HG03439 (cell line): ENCODE measurements at regions not wholly inside any gene's neighbourhood (a gene's known extent, or its start where the extent isn't known, plus 50 kb on each side); places are given as distances from the start of the nearest gene placed in this dataset.
"Not testable (repeated sequence)": the region's sequence is repeated elsewhere in the genome, so short reads cannot be mapped to it uniquely, and the experiment has no call there.

Experiments
- ATAC-seq: cut with Tn5 transposase; IDR thresholded peaks from one replicate; pipeline ENCODE4 v1.9.1; 2021; ENCODE audit warnings: mild to moderate bottlenecking, moderate library complexity; ENCODE audit not compliant: unreplicated experiment

DNA sequence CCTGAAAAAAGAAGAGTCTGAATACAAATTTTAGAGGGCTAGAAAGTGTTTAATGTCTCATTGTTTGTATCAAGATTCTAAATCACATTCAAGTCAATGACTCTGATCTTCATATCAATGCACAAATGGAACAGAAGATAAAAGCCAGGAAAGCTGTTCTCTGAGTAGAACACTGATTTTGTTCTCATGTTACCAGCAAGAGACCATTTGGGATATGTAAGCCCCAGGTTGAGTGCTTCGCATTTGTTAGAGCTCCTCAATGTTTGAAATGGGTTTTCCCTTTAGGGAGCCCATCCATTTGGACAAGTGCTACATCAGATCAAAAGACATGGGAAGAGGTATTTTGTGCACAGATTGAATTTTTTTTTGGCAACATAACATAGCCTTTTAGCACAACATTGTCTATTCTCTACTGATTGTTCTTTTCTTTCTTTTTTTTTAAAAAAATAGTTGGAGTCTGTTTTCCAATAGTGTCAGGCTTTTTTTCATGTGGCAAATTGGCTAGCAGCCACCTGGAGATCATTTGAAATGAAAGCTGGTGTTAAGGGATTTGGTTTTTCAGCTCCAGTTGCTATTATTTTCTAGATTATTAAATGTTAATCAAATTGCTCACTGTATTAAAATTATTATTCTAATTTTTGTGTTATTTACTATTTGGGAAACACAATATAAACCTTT lies 74.5 kb upstream of the ZPLD1 start:
- no peak for ATAC-seq

DNA sequence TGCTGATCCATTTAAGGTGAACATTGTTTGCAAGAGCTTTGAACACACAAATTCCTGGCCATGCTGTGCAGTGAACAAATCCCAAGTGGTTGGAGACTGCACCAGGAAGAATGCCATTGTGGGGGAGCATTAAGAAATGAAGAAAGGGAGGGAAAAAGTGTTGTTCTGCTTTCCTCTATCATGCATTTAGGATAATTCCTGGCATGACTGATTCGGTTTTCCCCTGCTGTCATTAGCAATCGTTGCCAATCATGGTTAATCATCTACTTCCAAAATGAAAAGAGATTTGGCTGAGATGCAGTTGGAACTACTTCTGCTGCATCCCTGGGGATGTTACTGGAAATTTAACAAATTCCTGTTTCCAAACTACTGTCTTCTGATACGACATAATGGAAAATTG lies 73.7 kb upstream of the ZPLD1 start:
- no peak for ATAC-seq

DNA sequence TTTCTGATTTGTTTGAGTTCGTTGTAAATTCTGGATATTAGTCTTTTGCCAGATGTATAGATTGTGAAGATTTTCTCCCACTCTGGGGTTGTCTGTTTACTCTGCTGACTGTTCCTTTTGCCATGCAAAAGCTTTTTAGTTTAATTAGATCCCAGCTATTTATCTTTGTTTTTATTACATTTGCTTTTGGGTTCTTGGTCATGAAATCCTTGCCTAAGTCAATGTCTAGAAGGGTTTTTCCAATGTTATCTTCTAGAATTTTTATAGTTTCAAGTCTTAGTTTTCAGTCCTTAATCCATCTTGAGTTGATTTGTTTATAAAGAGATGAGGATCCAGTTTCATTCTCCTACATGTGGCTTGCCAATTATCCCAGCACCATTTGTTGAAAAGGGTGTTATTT lies 68.7 kb upstream of the ZPLD1 start:
- not testable (repeated sequence) for ATAC-seq

- no peak for ATAC-seq
These were observed 59.8 kb upstream of the ZPLD1 start for GRCh38 chr3:102374863-102375634.

- no peak for ATAC-seq
These were observed 56.6 kb upstream of the ZPLD1 start for GRCh38 chr3:102378216-102378615.

DNA sequence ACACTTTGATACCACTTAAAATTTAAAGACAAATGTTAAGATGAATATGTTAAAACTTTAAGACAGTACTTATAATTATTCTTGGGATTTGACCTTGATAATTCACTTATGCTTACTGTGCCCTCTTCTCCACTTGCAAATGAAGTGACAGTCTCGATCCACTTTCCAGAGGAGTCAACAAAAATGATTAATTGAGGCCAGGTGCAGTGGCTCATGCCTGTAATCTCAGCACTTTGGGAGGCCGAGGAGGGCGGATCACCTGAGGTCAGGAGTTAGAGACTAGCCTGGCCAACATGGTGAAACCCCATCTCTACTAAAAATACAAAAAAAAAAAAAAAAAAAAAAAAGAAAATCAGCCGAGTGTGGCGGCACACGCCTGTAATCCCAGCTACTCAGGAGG lies 52.6 kb upstream of the ZPLD1 start:
- not testable (repeated sequence) for ATAC-seq
